HEK293 (cell line): ENCODE measurements at regions not wholly inside any gene's neighbourhood (a gene's known extent, or its start where the extent isn't known, plus 50 kb on each side); places are given as distances from the start of the nearest gene placed in this dataset.
A peak's percentile ranks its signal among the peaks of the same experiment; 100 is the strongest.
"Not testable (repeated sequence)": the region's sequence is repeated elsewhere in the genome, so short reads cannot be mapped to it uniquely, and the experiment has no call there.

Source experiments
- CTCF ChIA-PET: fragments of 350-600 bp; formaldehyde crosslinking; extraction: SDS; loops from one replicate; lab custom pipeline; 2021; ENCODE audit warnings: antibody characterized with exemption; lab: Yijun Ruan, JAX
- POLR2A ChIA-PET: fragments of 300-600 bp; formaldehyde crosslinking; extraction: SDS; loops from one replicate; lab custom pipeline; 2020; ENCODE audit warnings: antibody characterized with exemption, inconsistent platforms; lab: Yijun Ruan, JAX
- H3K27ac ChIP-seq: fragments of 200-500 bp; sonication (Bioruptor generic); 2 replicates; pipeline ENCODE4 v1.5.1; 2014; ENCODE audit warnings: low read depth, low read length, control low read depth, inconsistent platforms; ENCODE audit errors: extremely low read depth
- H3K36me3 ChIP-seq, 2 experiments: fragments of 200-500 bp in 1 of 2; sonication (Bioruptor generic) in 1 of 2; 1 replicate in 1 of 2; 2 replicates in 1 of 2; pipeline ENCODE4 v1.5.1; 2014 to 2017; ENCODE audit warnings: inconsistent platforms in 2 of 2, low read length in 2 of 2; ENCODE audit not compliant: control insufficient read depth in 2 of 2, insufficient read depth in 1 of 2
- H3K4me1 ChIP-seq: fragments of 200-500 bp; sonication (Bioruptor generic); 2 replicates; pipeline ENCODE4 v1.5.1; 2014; ENCODE audit warnings: mild to moderate bottlenecking, low read length, inconsistent platforms; ENCODE audit not compliant: control insufficient read depth, insufficient read depth
- H3K4me3 ChIP-seq: 2 replicates; pipeline ENCODE4 v1.5.1; 2011; ENCODE audit warnings: low read depth, mild to moderate bottlenecking, control low read depth, low read length, moderate library complexity
- H3K9me3 ChIP-seq: fragments of 200-500 bp; sonication (Bioruptor generic); 2 replicates; pipeline ENCODE4 v1.5.1; 2014; ENCODE audit warnings: low read depth, low read length, inconsistent platforms; ENCODE audit not compliant: control insufficient read depth, insufficient read depth
- AEBP2 ChIP-seq: fragments of 450-650 bp; formaldehyde crosslinking; IDR thresholded peaks from 2 replicates; pipeline ENCODE4 v1.5.1; 2016; ENCODE audit warnings: missing biosample characterization, missing genetic modification characterization, borderline replicate concordance
- BCL11A ChIP-seq: fragments of 450-650 bp; formaldehyde crosslinking; IDR thresholded peaks from 2 replicates; pipeline ENCODE4 v1.5.1; 2016; ENCODE audit warnings: low read depth, missing biosample characterization, missing genetic modification characterization
- HOXC10 ChIP-seq: sonication (generic); formaldehyde crosslinking; IDR thresholded peaks from 2 replicates; pipeline ENCODE4 v1.8.1; 2023; ENCODE audit warnings: mild to moderate bottlenecking, missing genetic modification reagents
- MYNN ChIP-seq: fragments of 450-650 bp; formaldehyde crosslinking; IDR thresholded peaks from 2 replicates; pipeline ENCODE4 v1.5.1; 2016; ENCODE audit warnings: missing biosample characterization, missing genetic modification characterization, borderline replicate concordance
- MZF1 ChIP-seq: fragments of 450-650 bp; formaldehyde crosslinking; IDR thresholded peaks from 2 replicates; pipeline ENCODE4 v1.5.1; 2017; ENCODE audit warnings: missing biosample characterization, missing genetic modification characterization, borderline replicate concordance
- SETDB1 ChIP-seq: IDR thresholded peaks from one replicate; pipeline ENCODE4 v1.6.1; 2017; ENCODE audit warnings: mild to moderate bottlenecking, low read length, moderate library complexity, mixed read lengths; ENCODE audit not compliant: insufficient read length
- SP2 ChIP-seq: fragments of 450-650 bp; formaldehyde crosslinking; IDR thresholded peaks from 2 replicates; pipeline ENCODE4 v1.5.1; 2016; ENCODE audit warnings: missing biosample characterization, missing genetic modification characterization
- TRIM28 ChIP-seq: IDR thresholded peaks from 2 replicates; pipeline ENCODE4 v1.6.1; 2011; ENCODE audit warnings: low read length, control low read depth, borderline replicate concordance
- ZBTB7A ChIP-seq: fragments of 450-650 bp; formaldehyde crosslinking; IDR thresholded peaks from 2 replicates; pipeline ENCODE4 v1.5.1; 2016; ENCODE audit warnings: low read depth, missing biosample characterization, missing genetic modification characterization
- ZFHX2 ChIP-seq: fragments of 450-650 bp; formaldehyde crosslinking; conservative IDR thresholded peaks from 2 replicates; pipeline ENCODE4 v1.5.1; 2016; ENCODE audit warnings: missing biosample characterization, missing genetic modification characterization
- ZNF10 ChIP-seq: fragments of 450-650 bp; formaldehyde crosslinking; IDR thresholded peaks from 2 replicates; pipeline ENCODE4 v1.5.1; 2017; ENCODE audit warnings: missing biosample characterization, missing genetic modification characterization
- ZNF132 ChIP-seq: fragments of 450-650 bp; formaldehyde crosslinking; IDR thresholded peaks from 2 replicates; pipeline ENCODE4 v1.5.1; 2017; ENCODE audit warnings: missing biosample characterization, missing genetic modification characterization, borderline replicate concordance
- ZNF140 ChIP-seq: fragments of 450-650 bp; formaldehyde crosslinking; IDR thresholded peaks from 2 replicates; pipeline ENCODE4 v1.5.1; 2016; ENCODE audit warnings: missing biosample characterization, missing genetic modification characterization
- ZNF157 ChIP-seq: fragments of 450-650 bp; formaldehyde crosslinking; IDR thresholded peaks from 2 replicates; pipeline ENCODE4 v1.5.1; 2016; ENCODE audit warnings: missing biosample characterization, missing genetic modification characterization
- ZNF341 ChIP-seq: fragments of 450-650 bp; formaldehyde crosslinking; IDR thresholded peaks from 2 replicates; pipeline ENCODE4; 2016; ENCODE audit warnings: low read depth, missing biosample characterization, missing genetic modification characterization
- ZNF354C ChIP-seq: fragments of 450-650 bp; formaldehyde crosslinking; IDR thresholded peaks from 2 replicates; pipeline ENCODE4 v1.5.1; 2016; ENCODE audit warnings: missing biosample characterization, missing genetic modification characterization, low read depth, borderline replicate concordance
- ZNF449 ChIP-seq: fragments of 450-650 bp; formaldehyde crosslinking; IDR thresholded peaks from 2 replicates; pipeline ENCODE4 v1.5.1; 2017; ENCODE audit warnings: missing biosample characterization, mild to moderate bottlenecking, missing genetic modification characterization, moderate library complexity
- ZNF558 ChIP-seq: fragments of 450-650 bp; formaldehyde crosslinking; IDR thresholded peaks from 2 replicates; pipeline ENCODE4 v1.5.1; 2016; ENCODE audit warnings: missing biosample characterization, missing genetic modification characterization
- ZNF585B ChIP-seq: fragments of 450-650 bp; formaldehyde crosslinking; IDR thresholded peaks from 2 replicates; pipeline ENCODE4 v1.5.1; 2016; ENCODE audit warnings: missing biosample characterization, missing genetic modification characterization
- ZNF610 ChIP-seq: fragments of 450-650 bp; formaldehyde crosslinking; IDR thresholded peaks from 2 replicates; pipeline ENCODE4 v1.5.1; 2016; ENCODE audit warnings: missing biosample characterization, missing genetic modification characterization, borderline replicate concordance

- TF ChIP-seq ZNF449 (no peak), BCL11A (tag by site-specific recombination) (no peak), ZBTB7A (no peak), ZNF610 (tag by site-specific recombination) (no peak)
These were observed 161.3 kb downstream of the THBS2 start (continued) for GRCh38 chr6:169092375-169092774.

- CTCF ChIA-PET, H3K4me1 ChIP-seq, POLR2A ChIA-PET, H3K27ac ChIP-seq, H3K9me3 ChIP-seq, H3K4me3 ChIP-seq, H3K36me3 ChIP-seq: not testable (repeated sequence)
- peak; percentile 98 for TF ChIP-seq SETDB1
- TF ChIP-seq TRIM28 = peak; percentile 98
- TF ChIP-seq ZNF585B (tag by site-specific recombination) = peak; percentile 95
These were observed 163.0 kb downstream of the THBS2 start for GRCh38 chr6:169090514-169091127.

- ChIA-PET CTCF (interaction anchor here (1.0 kb wide), 1 partner anchor 8 kb away, joined by 4 read pairs; no protein-coding TSS in a partner anchor), POLR2A (no interaction called here)
- no peaks in the 10 kb centered on the region for H3K9me3 ChIP-seq
- TF ChIP-seq ZNF132 (tag by site-specific recombination) (no peak), ZNF354C (tag by site-specific recombination) (no peak), ZFHX2 (tag by site-specific recombination) (no peak), MYNN (no peak), ZNF10 (tag by site-specific recombination) (no peak), SP2 (no peak), MZF1 (tag by site-specific recombination) (no peak), ZNF341 (no peak), ZNF157 (no peak), ZNF558 (tag by site-specific recombination) (no peak), HOXC10 (CRISPR knock-in tag) (no peak), ZNF140 (tag by site-specific recombination) (no peak), AEBP2 (tag by site-specific recombination) (no peak)
- no peak overlapping the region for H3K4me3 ChIP-seq
- H3K36me3 ChIP-seq = no peaks in the 10 kb centered on the region
- H3K4me1 ChIP-seq = no peaks in the 10 kb centered on the region
- no peak overlapping the region for H3K27ac ChIP-seq
These were observed 164.9 kb downstream of the THBS2 start for GRCh38 chr6:169088762-169089161.
